Fibroblast of the aortic adventitia (primary cell): ENCODE measurements at regions not wholly inside any gene's neighbourhood (a gene's known extent, or its start where the extent isn't known, plus 50 kb on each side); places are given as distances from the start of the nearest gene placed in this dataset.

Experiments
- DNase-seq: peaks from one replicate; pipeline ENCODE4 v3.0.0-alpha.2; 2010; ENCODE audit warnings: low read depth
- H3K4me3 ChIP-seq: 2 replicates; pipeline ENCODE4 v1.5.1; 2011; ENCODE audit warnings: low read depth, mild to moderate bottlenecking, control low read depth, low read length, moderate library complexity
- TF ChIP-seq, protein P1 (sequence below): IDR thresholded peaks from 2 replicates; pipeline ENCODE4 v1.5.1; 2011; ENCODE audit warnings: mild to moderate bottlenecking, low read length, control low read depth, inconsistent platforms; ENCODE audit not compliant: insufficient read depth

DNA sequence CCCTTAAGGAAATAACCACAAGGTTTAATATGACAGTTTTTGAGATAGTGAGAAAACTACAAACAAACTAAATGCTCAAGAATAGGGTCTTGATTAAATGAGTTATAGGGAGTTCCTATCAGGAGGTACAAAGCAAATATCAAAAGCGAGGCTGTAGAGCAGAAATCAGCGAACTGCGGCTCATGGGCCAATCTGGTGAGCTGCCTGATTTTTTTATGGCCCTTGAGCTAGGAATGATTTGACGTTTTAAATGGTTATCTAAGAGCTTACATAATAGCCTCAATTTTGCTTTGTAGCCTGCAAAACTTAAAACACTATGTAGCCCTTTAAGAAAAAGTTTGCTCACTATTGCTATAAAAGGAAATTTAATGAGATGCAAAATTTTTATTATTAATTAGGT lies 62.2 kb downstream of the XCL2 start:
- no peak for DNase-seq
- TF ChIP-seq, protein P1, sequence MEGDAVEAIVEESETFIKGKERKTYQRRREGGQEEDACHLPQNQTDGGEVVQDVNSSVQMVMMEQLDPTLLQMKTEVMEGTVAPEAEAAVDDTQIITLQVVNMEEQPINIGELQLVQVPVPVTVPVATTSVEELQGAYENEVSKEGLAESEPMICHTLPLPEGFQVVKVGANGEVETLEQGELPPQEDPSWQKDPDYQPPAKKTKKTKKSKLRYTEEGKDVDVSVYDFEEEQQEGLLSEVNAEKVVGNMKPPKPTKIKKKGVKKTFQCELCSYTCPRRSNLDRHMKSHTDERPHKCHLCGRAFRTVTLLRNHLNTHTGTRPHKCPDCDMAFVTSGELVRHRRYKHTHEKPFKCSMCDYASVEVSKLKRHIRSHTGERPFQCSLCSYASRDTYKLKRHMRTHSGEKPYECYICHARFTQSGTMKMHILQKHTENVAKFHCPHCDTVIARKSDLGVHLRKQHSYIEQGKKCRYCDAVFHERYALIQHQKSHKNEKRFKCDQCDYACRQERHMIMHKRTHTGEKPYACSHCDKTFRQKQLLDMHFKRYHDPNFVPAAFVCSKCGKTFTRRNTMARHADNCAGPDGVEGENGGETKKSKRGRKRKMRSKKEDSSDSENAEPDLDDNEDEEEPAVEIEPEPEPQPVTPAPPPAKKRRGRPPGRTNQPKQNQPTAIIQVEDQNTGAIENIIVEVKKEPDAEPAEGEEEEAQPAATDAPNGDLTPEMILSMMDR = no peak
- no peak overlapping the region for H3K4me3 ChIP-seq

DNA sequence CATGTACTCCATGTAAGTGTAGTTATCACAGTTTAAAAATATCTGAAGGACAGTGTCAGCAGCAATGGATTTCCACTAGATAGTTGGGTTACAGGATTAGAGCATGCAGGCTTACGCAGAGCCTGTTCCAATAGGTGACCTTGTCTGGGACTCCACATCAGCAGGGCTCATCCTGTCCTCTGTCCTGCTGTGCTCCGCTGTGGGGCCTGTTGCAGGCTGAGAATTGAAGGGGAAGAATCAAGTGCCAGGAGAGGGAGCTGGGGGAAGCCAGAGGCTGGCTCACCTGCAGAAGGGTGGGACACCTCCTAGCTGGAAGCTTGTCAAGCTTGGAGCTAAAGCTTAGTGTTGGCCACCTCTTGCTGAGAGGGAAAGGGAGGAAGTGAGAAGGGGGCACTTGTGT lies 62.8 kb downstream of the XCL2 start:
- TF ChIP-seq, protein P1 = no peak
- no peak overlapping the region for H3K4me3 ChIP-seq
- DNase-seq = no peak

DNA sequence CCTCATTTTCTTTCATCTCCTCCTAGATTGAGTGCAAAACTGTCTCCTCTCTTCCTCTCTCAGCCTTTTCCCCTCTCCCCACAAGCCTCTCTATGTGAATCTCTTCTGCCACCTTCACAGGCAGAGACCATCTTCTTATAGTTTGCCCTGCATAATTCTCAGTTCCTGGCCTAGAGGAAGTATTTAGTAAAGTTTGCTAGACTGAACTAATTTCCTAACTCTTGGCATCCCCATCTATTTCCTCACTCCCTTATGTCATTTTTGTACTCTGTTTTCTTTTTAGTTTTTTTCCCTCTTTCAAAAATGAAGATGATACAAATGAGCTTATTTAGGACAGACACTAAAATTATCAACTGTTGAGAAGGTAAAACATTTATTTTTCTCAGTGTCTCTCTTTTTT lies 66.0 kb downstream of the XCL2 start:
- DNase-seq = no peak
- no peak overlapping the region for H3K4me3 ChIP-seq
- TF ChIP-seq, protein P1 = no peak

DNA sequence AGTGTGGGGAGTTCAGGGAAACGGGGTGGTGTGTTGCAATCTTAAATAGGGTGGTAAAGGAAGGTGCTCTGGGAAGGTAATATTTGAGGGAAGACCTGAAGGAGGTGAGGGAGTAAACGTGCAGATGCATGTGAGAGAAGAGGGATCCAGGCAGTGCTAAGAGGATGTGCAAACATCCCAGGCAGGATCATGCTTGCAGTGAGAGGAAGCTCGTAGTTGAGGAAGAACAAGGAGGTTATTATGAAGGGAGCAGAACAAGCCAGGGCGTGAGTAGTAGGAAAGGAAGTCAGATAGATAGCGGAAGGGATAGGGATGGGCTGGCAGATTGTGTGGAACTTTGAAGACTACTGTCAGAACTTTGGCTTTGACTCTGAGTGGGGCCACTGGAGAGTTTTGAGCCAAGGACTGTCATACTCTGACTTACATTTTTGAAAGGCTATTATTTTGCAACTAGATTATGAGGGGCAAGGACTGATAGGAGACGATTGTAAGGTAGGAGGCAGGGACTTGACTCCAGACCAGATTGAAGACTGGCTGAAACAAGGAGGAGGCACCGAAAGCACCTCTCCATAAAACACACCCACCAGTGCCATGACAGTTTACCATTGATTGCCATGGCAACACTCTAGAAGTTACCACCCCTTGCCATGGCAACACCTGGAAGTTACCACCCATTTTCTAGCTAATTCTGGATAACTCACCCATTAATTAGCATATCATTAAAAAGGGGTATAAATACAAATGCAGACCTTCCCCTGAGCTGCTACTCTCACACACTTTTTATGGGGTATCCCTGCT lies 67.0 kb downstream of the XCL2 start:
- TF ChIP-seq, protein P1 = no peak

DNA sequence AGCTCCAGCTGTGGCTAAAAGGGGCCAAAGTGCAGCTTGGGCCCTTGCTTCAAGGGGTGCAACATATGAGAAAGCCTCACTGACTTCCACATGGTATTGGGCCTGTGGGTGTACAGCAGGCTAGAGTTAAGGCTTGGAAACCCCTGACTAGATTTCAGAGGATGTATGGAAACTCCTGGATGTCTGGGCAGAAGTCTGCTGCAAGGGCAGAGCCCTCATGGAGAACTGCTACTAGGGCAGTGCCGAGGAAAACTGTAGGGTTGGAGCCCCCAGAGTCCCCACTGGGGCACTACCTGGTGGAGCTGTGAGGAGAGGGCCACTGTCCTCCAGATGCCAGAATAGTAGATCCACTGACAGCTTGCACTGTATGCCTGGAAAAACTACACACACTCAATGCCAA lies 69.5 kb downstream of the XCL2 start:
- DNase-seq = no peak
- H3K4me3 ChIP-seq = no peak overlapping the region
- TF ChIP-seq, protein P1 = no peak

More for the DNA sequence above, 67.0 kb downstream of the XCL2 start:
- no peak overlapping the region for H3K4me3 ChIP-seq
- DNase-seq = no peak

DNA sequence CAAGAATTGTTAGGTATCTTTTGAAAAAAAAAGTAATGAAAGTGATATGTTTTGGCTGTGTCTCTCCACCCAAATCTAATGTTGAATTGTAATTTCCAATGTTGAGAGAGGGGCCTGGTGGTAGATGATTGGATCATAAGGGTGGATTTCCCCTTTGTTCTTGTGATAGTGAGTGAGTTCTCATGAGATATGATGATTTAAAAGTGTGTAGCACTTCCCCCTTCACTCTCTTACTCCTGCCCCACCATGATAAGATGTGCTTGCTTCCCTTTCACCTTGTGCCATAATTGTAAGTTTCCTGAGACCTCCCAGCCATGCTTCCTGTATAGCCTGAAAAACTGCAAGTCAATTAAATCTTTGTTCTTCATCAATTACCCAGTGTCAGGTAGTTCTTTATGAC lies 70.7 kb downstream of the XCL2 start:
- DNase-seq = no peak
- no peak overlapping the region for H3K4me3 ChIP-seq
- TF ChIP-seq, protein P1 = no peak

DNA sequence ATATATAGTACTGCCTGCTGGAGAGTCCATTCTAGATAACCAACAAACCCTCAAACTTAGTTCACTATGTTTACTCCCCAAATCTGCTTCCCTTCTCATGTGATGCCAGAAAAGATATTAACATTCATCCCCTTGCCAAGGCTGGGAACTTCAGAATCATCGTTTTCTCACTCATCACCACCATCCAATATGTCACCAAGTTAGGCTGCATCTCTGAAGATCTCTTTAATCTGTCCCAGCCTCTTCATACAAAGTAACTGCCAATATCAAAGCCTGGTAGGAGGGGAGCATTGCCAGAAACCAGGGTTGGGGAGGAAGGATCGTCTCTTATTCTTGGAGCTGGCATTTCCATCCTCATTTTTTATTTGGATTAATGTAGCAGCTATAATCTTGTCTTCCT lies 71.6 kb downstream of the XCL2 start:
- no peak for DNase-seq
- no peak overlapping the region for H3K4me3 ChIP-seq

More for the DNA sequence above, 71.6 kb downstream of the XCL2 start:
- TF ChIP-seq, protein P1 = no peak
